Vagina (tissue), 2 donors: ENCODE measurements at regions not wholly inside any gene's neighbourhood (a gene's known extent, or its start where the extent isn't known, plus 50 kb on each side); places are given as distances from the start of the nearest gene placed in this dataset.

Source experiments
- DNase-seq, 2 donors: peaks; one replicate each; pipeline ENCODE4 v3.0.0-alpha.2; 2017; ENCODE audit errors: extremely low spot score in 2 of 2
- H3K27ac ChIP-seq: fragments of 200-600 bp; sonication (generic); one replicate; pipeline ENCODE4 v1.5.1; 2019
- H3K27me3 ChIP-seq: fragments of 200-600 bp; sonication (generic); one replicate; pipeline ENCODE4 v1.5.1; 2019
- H3K36me3 ChIP-seq, 2 donors: fragments of 200-600 bp; sonication (generic); one replicate each; pipeline ENCODE4 v1.5.1; 2017 to 2019
- H3K4me1 ChIP-seq: fragments of 200-600 bp; sonication (generic); one replicate; pipeline ENCODE4 v1.5.1; 2019
- H3K4me3 ChIP-seq, 2 donors: fragments of 200-600 bp; sonication (generic); 1 replicate in 1 of 2; 2 replicates in 1 of 2; pipeline ENCODE4 v1.5.1; 2016 to 2019
- H3K9me3 ChIP-seq: fragments of 200-600 bp; sonication (generic); one replicate; pipeline ENCODE4 v1.5.1; 2019
- POLR2A ChIP-seq, 2 donors: fragments of 450-650 bp; IDR thresholded peaks; one replicate each; pipeline ENCODE4 v1.6.1; 2017; ENCODE audit warnings: antibody characterized with exemption in 2 of 2, mild to moderate bottlenecking in 2 of 2, moderate library complexity in 2 of 2
- POLR2AphosphoS5 ChIP-seq, 2 donors: sonication (generic); formaldehyde crosslinking; IDR thresholded peaks; one replicate each; pipeline ENCODE4 v1.9.0; 2017; ENCODE audit warnings: antibody characterized with exemption in 2 of 2, mild to moderate bottlenecking in 2 of 2, low read depth in 1 of 2; ENCODE audit not compliant: insufficient read depth in 1 of 2
- intact Hi-C: fragments of 100-400 bp; cut with DNase I; formaldehyde crosslinking; loops from one replicate; pipeline ENCODE4 v1.15.1; 2023
- TF ChIP-seq, protein P1 (sequence below), 3 experiments: fragments of 450-650 bp in 2 of 3; fragments of 200-600 bp in 1 of 3; sonication (generic) in 1 of 3; IDR thresholded peaks; one replicate each; pipeline ENCODE4 v1.5.1; 2017 to 2019; ENCODE audit warnings: antibody characterized with exemption in 3 of 3, mild to moderate bottlenecking in 2 of 3, moderate library complexity in 2 of 3

- H3K27ac ChIP-seq: no peak overlapping the region
- H3K4me1 ChIP-seq: no peaks in the 10 kb centered on the region
- DNase-seq: no peak
- no peak overlapping the region for H3K4me3 ChIP-seq
- no peaks in the 10 kb centered on the region for H3K36me3 ChIP-seq
- TF ChIP-seq POLR2A (IDR thresholded peaks at IDR 0.05) (no peak), POLR2AphosphoS5 (IDR thresholded peaks at IDR 0.05; ENCODE audit: insufficient read depth in 1 of 2, low read depth in 1 of 2) (no peak)
- TF ChIP-seq, protein P1, sequence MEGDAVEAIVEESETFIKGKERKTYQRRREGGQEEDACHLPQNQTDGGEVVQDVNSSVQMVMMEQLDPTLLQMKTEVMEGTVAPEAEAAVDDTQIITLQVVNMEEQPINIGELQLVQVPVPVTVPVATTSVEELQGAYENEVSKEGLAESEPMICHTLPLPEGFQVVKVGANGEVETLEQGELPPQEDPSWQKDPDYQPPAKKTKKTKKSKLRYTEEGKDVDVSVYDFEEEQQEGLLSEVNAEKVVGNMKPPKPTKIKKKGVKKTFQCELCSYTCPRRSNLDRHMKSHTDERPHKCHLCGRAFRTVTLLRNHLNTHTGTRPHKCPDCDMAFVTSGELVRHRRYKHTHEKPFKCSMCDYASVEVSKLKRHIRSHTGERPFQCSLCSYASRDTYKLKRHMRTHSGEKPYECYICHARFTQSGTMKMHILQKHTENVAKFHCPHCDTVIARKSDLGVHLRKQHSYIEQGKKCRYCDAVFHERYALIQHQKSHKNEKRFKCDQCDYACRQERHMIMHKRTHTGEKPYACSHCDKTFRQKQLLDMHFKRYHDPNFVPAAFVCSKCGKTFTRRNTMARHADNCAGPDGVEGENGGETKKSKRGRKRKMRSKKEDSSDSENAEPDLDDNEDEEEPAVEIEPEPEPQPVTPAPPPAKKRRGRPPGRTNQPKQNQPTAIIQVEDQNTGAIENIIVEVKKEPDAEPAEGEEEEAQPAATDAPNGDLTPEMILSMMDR (IDR thresholded peaks at IDR 0.05): no peak
- no peaks in the 10 kb centered on the region for H3K9me3 ChIP-seq
- intact Hi-C loops: no loop called here
- no peaks in the 10 kb centered on the region for H3K27me3 ChIP-seq
These were observed 153.5 kb upstream of the ZEB2 start for GRCh38 chr2:144673456-144673855.

DNA sequence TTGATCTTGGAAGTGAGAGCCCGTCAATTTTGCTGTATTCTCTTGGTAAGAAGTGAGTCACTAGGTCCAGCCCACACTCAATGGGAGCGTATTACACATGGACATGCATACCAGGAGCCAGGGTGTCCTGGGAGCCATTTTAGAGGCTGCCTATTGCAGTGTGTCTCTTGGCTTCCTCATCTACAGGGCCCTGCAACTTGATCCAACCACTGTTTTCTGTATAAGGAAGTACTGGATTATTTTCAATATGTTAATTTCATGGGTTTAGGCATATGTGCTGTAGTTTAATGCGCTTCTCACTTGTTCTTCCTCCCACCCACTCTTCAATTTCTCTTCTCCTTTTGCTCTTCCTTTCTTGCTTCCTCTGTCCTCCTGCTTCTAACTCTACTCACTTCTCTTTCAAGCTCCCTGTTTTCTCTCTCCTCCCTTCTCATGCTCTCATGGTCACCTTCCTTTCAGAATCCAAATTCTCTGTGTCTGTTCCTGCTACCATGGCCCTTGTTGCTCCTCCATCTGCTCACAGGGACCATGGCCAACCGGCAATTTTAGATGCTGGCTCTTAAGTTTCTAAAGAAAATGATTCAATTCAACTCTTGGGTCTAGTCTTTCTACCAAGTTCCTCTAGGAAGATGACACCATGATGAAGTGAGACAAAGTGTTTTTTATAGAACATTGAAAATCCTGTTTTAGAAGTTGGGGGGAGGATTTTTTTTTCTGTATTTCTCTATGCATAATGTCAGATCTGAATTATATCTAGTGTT is 152.0 kb upstream of the ZEB2 start:
- no peaks in the 10 kb centered on the region for H3K27me3 ChIP-seq
- H3K4me1 ChIP-seq: no peaks in the 10 kb centered on the region
- TF ChIP-seq, protein P1 (IDR thresholded peaks at IDR 0.05): no peak
- TF ChIP-seq POLR2AphosphoS5 (IDR thresholded peaks at IDR 0.05; ENCODE audit: insufficient read depth in 1 of 2, low read depth in 1 of 2): no peak
- TF ChIP-seq POLR2A (IDR thresholded peaks at IDR 0.05): no peak
- DNase-seq: no peak
- no peak overlapping the region for H3K27ac ChIP-seq
- no peaks in the 10 kb centered on the region for H3K36me3 ChIP-seq
- H3K9me3 ChIP-seq: no peaks in the 10 kb centered on the region
- H3K4me3 ChIP-seq: no peak overlapping the region
- intact Hi-C loops: no loop called here

GRCh38 chr2:144670738-144671137 is 150.8 kb upstream of the ZEB2 start:
- Histone ChIP-seq H3K4me1 (no peaks in the 10 kb centered on the region), H3K4me3 (no peak overlapping the region), H3K9me3 (no peaks in the 10 kb centered on the region), H3K27ac (no peak overlapping the region), H3K27me3 (no peaks in the 10 kb centered on the region), H3K36me3 (no peaks in the 10 kb centered on the region)
- intact Hi-C loops: no loop called here
- TF ChIP-seq POLR2AphosphoS5 (IDR thresholded peaks at IDR 0.05; ENCODE audit: insufficient read depth in 1 of 2, low read depth in 1 of 2): no peak
- no peak for TF ChIP-seq POLR2A (IDR thresholded peaks at IDR 0.05)
- TF ChIP-seq, protein P1 (IDR thresholded peaks at IDR 0.05): no peak
- DNase-seq: no peak

- Histone ChIP-seq H3K4me3 (no peak overlapping the region), H3K4me1 (no peaks in the 10 kb centered on the region), H3K27me3 (no peaks in the 10 kb centered on the region), H3K27ac (no peak overlapping the region), H3K36me3 (no peaks in the 10 kb centered on the region), H3K9me3 (no peaks in the 10 kb centered on the region)
- no peak for DNase-seq
- TF ChIP-seq POLR2AphosphoS5 (IDR thresholded peaks at IDR 0.05; ENCODE audit: insufficient read depth in 1 of 2, low read depth in 1 of 2): no peak
- TF ChIP-seq POLR2A (IDR thresholded peaks at IDR 0.05): no peak
- TF ChIP-seq, protein P1 (IDR thresholded peaks at IDR 0.05): no peak
- intact Hi-C loops: no loop called here
These were observed 150.2 kb upstream of the ZEB2 start for GRCh38 chr2:144670080-144670479.

GRCh38 chr2:144669196-144669987 is 149.5 kb upstream of the ZEB2 start:
- H3K4me3 ChIP-seq: no peak overlapping the region
- H3K27me3 ChIP-seq: no peaks in the 10 kb centered on the region
- no peaks in the 10 kb centered on the region for H3K4me1 ChIP-seq
- intact Hi-C loops: no loop called here
- no peak for DNase-seq
- no peaks in the 10 kb centered on the region for H3K36me3 ChIP-seq
- TF ChIP-seq POLR2A (IDR thresholded peaks at IDR 0.05) (no peak), POLR2AphosphoS5 (IDR thresholded peaks at IDR 0.05; ENCODE audit: insufficient read depth in 1 of 2, low read depth in 1 of 2) (no peak)
- TF ChIP-seq, protein P1 (IDR thresholded peaks at IDR 0.05): no peak
- no peak overlapping the region for H3K27ac ChIP-seq
- no peaks in the 10 kb centered on the region for H3K9me3 ChIP-seq
